Loucy (cell line): ENCODE measurements at regions not wholly inside any gene's neighbourhood (a gene's known extent, or its start where the extent isn't known, plus 50 kb on each side); places are given as distances from the start of the nearest gene placed in this dataset.

Source experiments
- EZH2phosphoT487 ChIP-seq: fragments of 200-600 bp; IDR thresholded peaks from 2 replicates; pipeline ENCODE4 v1.6.1; 2018; ENCODE audit warnings: antibody characterized with exemption, mild to moderate bottlenecking, moderate library complexity, borderline replicate concordance
- TF ChIP-seq, protein P1 (sequence below): fragments of 200-600 bp; sonication (generic); conservative IDR thresholded peaks from 2 replicates; pipeline ENCODE4 v1.5.1; 2014; ENCODE audit warnings: mild to moderate bottlenecking, antibody characterized with exemption, low read length

DNA sequence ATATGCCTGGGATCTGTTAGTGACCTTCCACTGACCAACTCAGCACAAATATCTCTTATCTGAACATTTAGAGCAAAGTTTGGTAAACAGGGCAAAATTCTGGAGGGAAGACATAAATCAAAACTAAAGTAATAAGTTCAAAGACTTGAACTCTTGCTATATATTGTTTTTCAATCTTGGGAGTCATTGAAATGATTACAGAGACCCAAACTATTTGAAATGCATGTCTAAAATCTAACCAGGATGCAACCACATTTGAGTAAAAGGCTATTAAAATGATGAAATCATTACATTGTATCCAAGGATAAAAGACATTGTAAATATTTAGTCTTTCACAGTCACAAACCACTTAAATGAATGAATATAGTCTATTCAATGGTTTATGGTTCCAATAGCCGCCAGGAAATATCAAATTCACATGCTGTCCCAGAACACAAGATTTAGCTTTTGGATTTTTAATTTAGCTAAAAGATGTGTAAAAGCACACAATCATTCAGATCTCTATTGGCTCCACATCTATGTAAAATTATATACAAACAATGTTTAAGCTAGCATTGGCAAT, 256.6 kb upstream of the EPHA7 start:
- TF ChIP-seq, protein P1, sequence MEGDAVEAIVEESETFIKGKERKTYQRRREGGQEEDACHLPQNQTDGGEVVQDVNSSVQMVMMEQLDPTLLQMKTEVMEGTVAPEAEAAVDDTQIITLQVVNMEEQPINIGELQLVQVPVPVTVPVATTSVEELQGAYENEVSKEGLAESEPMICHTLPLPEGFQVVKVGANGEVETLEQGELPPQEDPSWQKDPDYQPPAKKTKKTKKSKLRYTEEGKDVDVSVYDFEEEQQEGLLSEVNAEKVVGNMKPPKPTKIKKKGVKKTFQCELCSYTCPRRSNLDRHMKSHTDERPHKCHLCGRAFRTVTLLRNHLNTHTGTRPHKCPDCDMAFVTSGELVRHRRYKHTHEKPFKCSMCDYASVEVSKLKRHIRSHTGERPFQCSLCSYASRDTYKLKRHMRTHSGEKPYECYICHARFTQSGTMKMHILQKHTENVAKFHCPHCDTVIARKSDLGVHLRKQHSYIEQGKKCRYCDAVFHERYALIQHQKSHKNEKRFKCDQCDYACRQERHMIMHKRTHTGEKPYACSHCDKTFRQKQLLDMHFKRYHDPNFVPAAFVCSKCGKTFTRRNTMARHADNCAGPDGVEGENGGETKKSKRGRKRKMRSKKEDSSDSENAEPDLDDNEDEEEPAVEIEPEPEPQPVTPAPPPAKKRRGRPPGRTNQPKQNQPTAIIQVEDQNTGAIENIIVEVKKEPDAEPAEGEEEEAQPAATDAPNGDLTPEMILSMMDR = no peak
- no peak for TF ChIP-seq EZH2phosphoT487
